Kidney (tissue), 13 donors: ENCODE measurements at regions not wholly inside any gene's neighbourhood (a gene's known extent, or its start where the extent isn't known, plus 50 kb on each side); places are given as distances from the start of the nearest gene placed in this dataset.

Source experiments
- DNase-seq, 5 donors: peaks; one replicate each; pipeline ENCODE4 v3.0.0-alpha.2; 2013 to 2020
- FAIRE-seq: peaks from 2 replicates; lab custom pipeline; 2012; peaks lifted over from hg19 to GRCh38; lab: Jason Lieb, UNC
- H3K27ac ChIP-seq, 2 donors: one replicate each; pipeline ENCODE4 v1.7.0; 2013; ENCODE audit warnings: low read depth in 2 of 2, low read length in 2 of 2, inconsistent platforms in 1 of 2
- H3K27me3 ChIP-seq: one replicate; pipeline ENCODE4 v1.7.1; 2013; ENCODE audit warnings: low read length, inconsistent platforms; ENCODE audit not compliant: control insufficient read depth, insufficient read depth
- H3K36me3 ChIP-seq, 3 donors: one replicate each; pipeline versions ENCODE4 v1.7.0 to v1.7.1; 2013; ENCODE audit warnings: low read length in 3 of 3, control low read depth in 1 of 3, inconsistent platforms in 1 of 3; ENCODE audit not compliant: insufficient read depth in 3 of 3, control insufficient read depth in 2 of 3
- H3K4me1 ChIP-seq, 3 donors: one replicate each; pipeline versions ENCODE4 v1.7.0 to v1.7.1; 2013; ENCODE audit warnings: low read length in 3 of 3, inconsistent platforms in 1 of 3, low read depth in 1 of 3; ENCODE audit not compliant: control insufficient read depth in 2 of 3, insufficient read depth in 2 of 3
- H3K4me3 ChIP-seq, 3 donors: one replicate each; pipeline versions ENCODE4 v1.7.0 to v1.8.1; 2013; ENCODE audit warnings: low read length in 3 of 3, control low read depth in 1 of 3, inconsistent platforms in 1 of 3
- H3K9ac ChIP-seq, 3 donors: one replicate each; pipeline versions ENCODE4 v1.7.0 to v1.7.1; 2013; ENCODE audit warnings: low read length in 3 of 3, control low read depth in 1 of 3, inconsistent platforms in 1 of 3
- H3K9me3 ChIP-seq, 3 donors: one replicate each; pipeline versions ENCODE4 v1.7.0 to v1.7.1; 2013; ENCODE audit warnings: low read length in 3 of 3, control low read depth in 1 of 3, inconsistent platforms in 1 of 3; ENCODE audit not compliant: control insufficient read depth in 2 of 3, insufficient read depth in 1 of 3
- intact Hi-C: fragments of 100-400 bp; cut with DNase I; formaldehyde crosslinking; loops from one replicate; pipeline ENCODE4 v1.11.1; 2022
- TF ChIP-seq, protein P1 (sequence below): IDR thresholded peaks from 3 replicates; pipeline ENCODE4 v1.5.1; 2012; ENCODE audit warnings: mild to moderate bottlenecking, moderate library complexity, borderline replicate concordance; ENCODE audit not compliant: insufficient read depth; ENCODE audit errors: extremely low read depth
- donor health status: control.
- donor health status: control.
- donor health status: control.
- donor health status: control.
- donor health status: control.
- donor health status: DM: yes; HTN: yes; CAD: no.
- donor health status: Normal renal cell carcinoma (clear cell type).

DNA sequence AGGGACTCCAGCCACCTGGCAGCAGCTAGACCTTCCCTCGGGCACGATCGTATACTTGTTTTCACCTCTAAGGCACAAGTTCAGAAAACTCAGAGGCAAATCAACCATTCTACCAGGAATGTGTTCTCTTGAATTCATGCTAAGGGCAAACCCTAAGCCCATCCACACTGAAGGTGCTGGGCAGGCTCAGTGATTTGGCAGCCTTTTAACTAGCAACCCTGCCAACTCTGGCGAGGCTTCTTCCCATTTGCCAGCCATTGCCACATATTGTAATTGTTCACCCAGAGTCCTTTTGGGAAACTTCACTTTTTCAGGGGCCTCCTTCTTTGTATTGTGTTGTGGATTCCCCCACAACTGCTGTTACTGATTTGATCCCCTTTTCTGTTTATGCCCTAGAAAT is 298.6 kb upstream of the LDB2 start:
- Histone ChIP-seq H3K4me3 (no peak overlapping the region), H3K27me3 (no peaks in the 10 kb centered on the region), H3K27ac (no peak overlapping the region), H3K36me3 (no peaks in the 10 kb centered on the region), H3K9ac (no peak overlapping the region), H3K4me1 (no peaks in the 10 kb centered on the region), H3K9me3 (no peaks in the 10 kb centered on the region)
- FAIRE-seq (no peak), DNase-seq (no peak)
- TF ChIP-seq, protein P1, sequence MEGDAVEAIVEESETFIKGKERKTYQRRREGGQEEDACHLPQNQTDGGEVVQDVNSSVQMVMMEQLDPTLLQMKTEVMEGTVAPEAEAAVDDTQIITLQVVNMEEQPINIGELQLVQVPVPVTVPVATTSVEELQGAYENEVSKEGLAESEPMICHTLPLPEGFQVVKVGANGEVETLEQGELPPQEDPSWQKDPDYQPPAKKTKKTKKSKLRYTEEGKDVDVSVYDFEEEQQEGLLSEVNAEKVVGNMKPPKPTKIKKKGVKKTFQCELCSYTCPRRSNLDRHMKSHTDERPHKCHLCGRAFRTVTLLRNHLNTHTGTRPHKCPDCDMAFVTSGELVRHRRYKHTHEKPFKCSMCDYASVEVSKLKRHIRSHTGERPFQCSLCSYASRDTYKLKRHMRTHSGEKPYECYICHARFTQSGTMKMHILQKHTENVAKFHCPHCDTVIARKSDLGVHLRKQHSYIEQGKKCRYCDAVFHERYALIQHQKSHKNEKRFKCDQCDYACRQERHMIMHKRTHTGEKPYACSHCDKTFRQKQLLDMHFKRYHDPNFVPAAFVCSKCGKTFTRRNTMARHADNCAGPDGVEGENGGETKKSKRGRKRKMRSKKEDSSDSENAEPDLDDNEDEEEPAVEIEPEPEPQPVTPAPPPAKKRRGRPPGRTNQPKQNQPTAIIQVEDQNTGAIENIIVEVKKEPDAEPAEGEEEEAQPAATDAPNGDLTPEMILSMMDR = no peak
- intact Hi-C loops = no loop called here

DNA sequence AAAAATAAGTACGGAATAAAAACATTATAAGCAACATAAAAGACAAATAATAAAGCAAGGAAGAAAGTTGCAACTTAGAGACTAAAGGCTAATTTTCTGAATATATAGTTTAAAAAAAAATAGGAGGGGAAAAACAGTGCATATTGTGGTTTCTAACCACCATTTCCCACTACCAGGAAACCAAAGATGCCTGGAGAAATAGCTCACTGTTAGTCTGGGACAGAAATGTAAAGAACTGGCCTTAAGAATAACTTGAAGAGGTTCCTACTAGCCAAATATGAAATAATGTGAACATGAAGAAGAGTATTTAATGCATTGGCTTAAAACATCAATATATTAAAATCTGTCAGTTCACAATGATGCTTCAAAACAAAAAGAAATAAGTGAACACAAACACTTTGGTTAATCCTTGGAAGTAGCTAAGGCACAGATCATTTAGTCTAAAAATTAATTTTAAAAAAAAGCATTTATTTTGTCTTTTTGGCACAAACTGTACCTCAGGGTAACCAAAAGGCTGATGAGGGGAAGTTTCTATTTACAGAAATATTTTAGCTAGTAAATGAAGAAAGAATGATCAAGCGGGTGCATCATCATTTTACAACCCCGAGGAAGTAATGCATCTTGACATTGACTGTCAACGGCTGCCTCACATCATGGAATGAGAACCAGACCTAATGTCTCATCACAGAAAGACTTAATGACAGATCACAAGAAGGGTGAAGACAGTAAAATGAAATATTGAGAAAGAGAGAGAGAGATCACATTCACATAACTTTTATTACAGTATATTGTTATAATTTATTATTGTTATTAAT is 297.2 kb upstream of the LDB2 start:
- Histone ChIP-seq H3K4me3 (no peak overlapping the region), H3K27me3 (no peaks in the 10 kb centered on the region), H3K9ac (no peak overlapping the region), H3K36me3 (no peaks in the 10 kb centered on the region), H3K27ac (no peak overlapping the region), H3K4me1 (no peaks in the 10 kb centered on the region), H3K9me3 (no peaks in the 10 kb centered on the region)
- no peak for FAIRE-seq
- intact Hi-C loops = no loop called here
- peak in 2 of 5 donors; percentile 39 to 62 for DNase-seq
- TF ChIP-seq, protein P1 = no peak

DNA sequence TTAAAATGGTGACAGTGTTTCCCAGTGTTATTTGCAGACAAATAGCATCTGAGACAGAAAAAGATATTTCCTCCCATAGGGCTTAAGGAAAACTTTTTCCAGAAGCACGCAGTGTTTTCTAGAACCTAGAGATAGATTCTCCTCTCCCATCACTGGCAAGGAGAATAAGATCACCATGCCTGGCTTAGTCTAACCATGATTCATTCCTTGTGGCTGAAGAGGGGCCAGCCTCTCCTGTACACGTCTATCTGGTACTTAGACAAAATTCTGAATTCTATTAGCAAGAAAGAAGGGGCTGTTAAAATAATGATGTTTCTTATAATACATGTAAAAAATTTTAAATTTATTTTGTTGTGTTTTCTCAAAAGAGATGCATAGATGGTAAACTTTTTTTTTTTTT is 296.1 kb upstream of the LDB2 start:
- intact Hi-C loops = no loop called here
- TF ChIP-seq, protein P1 = no peak
- DNase-seq = no peak

More for the DNA sequence above, 296.1 kb upstream of the LDB2 start:
- Histone ChIP-seq H3K9ac (no peak overlapping the region), H3K4me3 (no peak overlapping the region), H3K27me3 (no peaks in the 10 kb centered on the region), H3K9me3 (no peaks in the 10 kb centered on the region), H3K36me3 (no peaks in the 10 kb centered on the region), H3K27ac (no peak overlapping the region), H3K4me1 (no peaks in the 10 kb centered on the region)
- no peak for FAIRE-seq
